ENCODE measurements at regions not wholly inside any gene's neighbourhood (a gene's known extent, or its start where the extent isn't known, plus 50 kb on each side); places are given as distances from the start of the nearest gene placed in this dataset.
"Not testable (repeated sequence)": the region's sequence is repeated elsewhere in the genome, so short reads cannot be mapped to it uniquely, and the experiment has no call there.

GRCh38 chr4:123240286-123240685 lies 156.3 kb upstream of the SPRY1 start:
- TF ChIP-seq CTCF (IDR thresholded peaks at IDR 0.05; ENCODE audit: low read depth, low read length); EZH2phosphoT487 (IDR thresholded peaks at IDR 0.05; ENCODE audit: low read depth): not testable (repeated sequence)
